GM12878 (cell line): ENCODE measurements at regions not wholly inside any gene's neighbourhood (a gene's known extent, or its start where the extent isn't known, plus 50 kb on each side); places are given as distances from the start of the nearest gene placed in this dataset.

Experiments
- ATAC-seq: fragments of 200-7000 bp; cut with Tn5 transposase; 3 replicates; pipeline ENCODE4 v1.9.1; 2020; ENCODE audit warnings: mild to moderate bottlenecking, moderate library complexity
- BruUV-seq: library from RNA; stranded (reverse); fragments of 400-500 nt; replicated peaks from 2 replicates; lab custom pipeline; 2021; lab: Mats Ljungman, UMichigan
- CTCF ChIA-PET: fragments of 300-600 bp; sonication (Branson Sonifier 250); formaldehyde crosslinking; extraction: SDS; loops from one replicate; lab custom pipeline; 2021; ENCODE audit warnings: inconsistent platforms; lab: Yijun Ruan, JAX
- POLR2A ChIA-PET: fragments of 350-600 bp; formaldehyde crosslinking; extraction: SDS; loops from one replicate; lab custom pipeline; 2021; ENCODE audit warnings: inconsistent platforms; lab: Charles Lee
- RAD21 ChIA-PET: fragments of 300-600 bp; sonication (Branson Sonifier 250); formaldehyde crosslinking; loops from one replicate; lab custom pipeline; 2023; ENCODE audit warnings: antibody characterized with exemption; ENCODE audit not compliant: unreplicated experiment; lab: Charles Lee
- SMC1A ChIA-PET: fragments of 300-600 bp; sonication (Branson Sonifier 250); formaldehyde crosslinking; loops from one replicate; lab custom pipeline; 2023; ENCODE audit not compliant: unreplicated experiment, uncharacterized antibody; lab: Charles Lee
- DNase-seq: peaks from one replicate; pipeline ENCODE4 v3.0.0-alpha.2; 2011; ENCODE audit warnings: low read depth, low spot score
- FAIRE-seq: peaks from 3 replicates; lab custom pipeline; 2011; peaks lifted over from hg19 to GRCh38; lab: Jason Lieb, UNC
- H2AFZ ChIP-seq: 2 replicates; pipeline ENCODE4 v1.6.0; 2011; ENCODE audit warnings: low read depth, low read length, control low read depth; ENCODE audit not compliant: control insufficient read depth
- H3K27ac ChIP-seq: 2 replicates; pipeline ENCODE4 v1.5.1; 2011; ENCODE audit warnings: control low read depth; ENCODE audit not compliant: control insufficient read depth, insufficient read depth
- H3K27me3 ChIP-seq, 2 experiments: replicated peaks in 1 of 2; 2 replicates each; pipeline versions ENCODE4 v1.6.0 to v1.6.1; 2011; ENCODE audit warnings: low read length in 1 of 2; ENCODE audit not compliant: control insufficient read depth in 2 of 2, insufficient read depth in 2 of 2
- H3K36me3 ChIP-seq, 2 experiments: 2 replicates each; pipeline ENCODE4 v1.5.1; 2011; ENCODE audit warnings: low read length in 1 of 2; ENCODE audit not compliant: control insufficient read depth in 2 of 2, insufficient read depth in 2 of 2
- H3K4me1 ChIP-seq: 2 replicates; pipeline ENCODE4 v1.6.1; 2011; ENCODE audit warnings: mild to moderate bottlenecking, low read length, moderate library complexity, mixed read lengths; ENCODE audit not compliant: control insufficient read depth, insufficient read depth
- H3K4me2 ChIP-seq: 2 replicates; pipeline ENCODE4 v1.6.0; 2011; ENCODE audit warnings: control low read depth; ENCODE audit not compliant: control insufficient read depth, insufficient read depth
- H3K4me3 ChIP-seq: fragments of 200-600 bp; sonication (generic); 2 replicates; pipeline ENCODE4 v1.5.1; 2016
- H3K79me2 ChIP-seq: 2 replicates; pipeline ENCODE4 v1.6.0; 2011; ENCODE audit warnings: low read length; ENCODE audit not compliant: control insufficient read depth, insufficient read depth
- H3K9ac ChIP-seq: 2 replicates; pipeline ENCODE4 v1.8.0; 2011; ENCODE audit warnings: low read length, control low read depth, mixed read lengths; ENCODE audit not compliant: control insufficient read depth, insufficient read depth
- H3K9me3 ChIP-seq: replicated peaks from 3 replicates; pipeline ENCODE4 v1.5.1; 2011; ENCODE audit warnings: mild to moderate bottlenecking, low read length; ENCODE audit not compliant: control insufficient read depth, insufficient read depth
- H4K20me1 ChIP-seq: 2 replicates; pipeline ENCODE4 v1.6.0; 2011; ENCODE audit not compliant: control insufficient read depth, insufficient read depth
- MEF2B ChIP-seq: fragments of 450-650 bp; IDR thresholded peaks from 2 replicates; pipeline ENCODE4 v1.6.1; 2018; ENCODE audit warnings: mild to moderate bottlenecking, moderate library complexity; ENCODE audit not compliant: partially characterized antibody, poor library complexity, severe bottlenecking
- MLLT1 ChIP-seq: fragments of 450-650 bp; IDR thresholded peaks from 2 replicates; pipeline ENCODE4 v1.6.1; 2016; ENCODE audit warnings: mild to moderate bottlenecking
- POLR2AphosphoS5 ChIP-seq: IDR thresholded peaks from 2 replicates; pipeline ENCODE4 v1.6.1; 2011; ENCODE audit warnings: mild to moderate bottlenecking, low read length, inconsistent platforms
- RAD51 ChIP-seq: fragments of 450-650 bp; IDR thresholded peaks from 2 replicates; pipeline ENCODE4 v1.6.1; 2016; ENCODE audit warnings: moderate library complexity, mild to moderate bottlenecking, inconsistent platforms
- RELA ChIP-seq: fragments of 450-650 bp; IDR thresholded peaks from 2 replicates; pipeline ENCODE4 v1.8.0; 2014; ENCODE audit warnings: borderline replicate concordance; ENCODE audit not compliant: partially characterized antibody
- RELB ChIP-seq: fragments of 450-650 bp; IDR thresholded peaks from 2 replicates; pipeline ENCODE4 v1.6.1; 2017; ENCODE audit warnings: low read depth, mild to moderate bottlenecking, moderate library complexity
- RFX5 ChIP-seq: IDR thresholded peaks from 2 replicates; pipeline ENCODE4 v1.6.1; 2011; ENCODE audit warnings: low read depth, low read length, improper control_type of control experiment
- RUNX3 ChIP-seq: IDR thresholded peaks from 2 replicates; pipeline ENCODE4 v1.6.1; 2012; ENCODE audit warnings: low read length, inconsistent platforms
- SMAD1 ChIP-seq: fragments of 450-650 bp; IDR thresholded peaks from 2 replicates; pipeline ENCODE4 v1.6.1; 2018; ENCODE audit warnings: mild to moderate bottlenecking, low read depth; ENCODE audit not compliant: partially characterized antibody
- SREBF2 ChIP-seq: IDR thresholded peaks from 2 replicates; pipeline ENCODE4 v1.6.1; 2012; ENCODE audit warnings: mild to moderate bottlenecking, low read length
- SUPT20H ChIP-seq: IDR thresholded peaks from 2 replicates; pipeline ENCODE4 v1.6.1; 2011; ENCODE audit warnings: low read depth, mild to moderate bottlenecking, low read length, moderate library complexity, borderline replicate concordance; ENCODE audit not compliant: control insufficient read depth
- ZNF24 ChIP-seq: fragments of 450-650 bp; IDR thresholded peaks from 2 replicates; pipeline ENCODE4 v1.6.1; 2017; ENCODE audit warnings: antibody characterized with exemption, mild to moderate bottlenecking
- WGBS: methylation state at CpG from one replicate; pipeline ENCODE4 v1.1.6; 2016; ENCODE audit warnings: low lambda C conversion rate; ENCODE audit not compliant: insufficient replicate concordance, insufficient coverage; ENCODE audit errors: missing lambda C conversion rate; 5-methylcytosine and 5-hydroxymethylcytosine counted together
- in situ Hi-C: fragments of 300-500 bp; cut with MboI; formaldehyde crosslinking; loops from 9 replicates; pipeline ENCODE4 v1.14.3; 2018; ENCODE audit warnings: mixed read lengths
- intact Hi-C: fragments of 100-400 bp; cut with micrococcal nuclease; formaldehyde crosslinking; loops from one replicate; pipeline ENCODE4 v1.14.2; 2022; ENCODE audit not compliant: unreplicated experiment

GRCh38 chr4:34572026-34572425, 1672.3 kb downstream of the ARAP2 start:
- FAIRE-seq (no peak), ATAC-seq (no peak), DNase-seq (no peak)
- H3K4me1 ChIP-seq, result no peaks in the 10 kb centered on the region
- ChIA-PET RAD21 (no interaction called here), POLR2A (no interaction called here), CTCF (no interaction called here), SMC1A (interaction anchor here (0.5 kb wide), 1 partner anchor 277 kb away, joined by 3 read pairs; no protein-coding TSS in a partner anchor)
- H3K9ac ChIP-seq, result no peak overlapping the region
- no peak overlapping the region for H3K4me3 ChIP-seq
- WGBS, result 3% methylated on average over 3 of the region's 3 CpGs
- H3K4me2 ChIP-seq, result no peak overlapping the region
- H3K79me2 ChIP-seq, result no peaks in the 10 kb centered on the region
- H3K27ac ChIP-seq, result no peak overlapping the region
- H2AFZ ChIP-seq, result no peak overlapping the region
- no peaks in the 10 kb centered on the region for H3K9me3 ChIP-seq
- no peak for TF ChIP-seq SREBF2
- TF ChIP-seq SUPT20H, result no peak
- no peak for TF ChIP-seq SMAD1
- no peak for TF ChIP-seq RUNX3
- TF ChIP-seq RELA, result no peak
- TF ChIP-seq RFX5, result no peak
- TF ChIP-seq POLR2AphosphoS5, result no peak
- TF ChIP-seq RELB, result no peak
- no peak for TF ChIP-seq ZNF24
- no peak for TF ChIP-seq MEF2B
- no peak for TF ChIP-seq MLLT1
- TF ChIP-seq RAD51, result no peak
- no peaks in the 10 kb centered on the region for H4K20me1 ChIP-seq
- intact Hi-C loops, result no loop called here
- no peaks in the 10 kb centered on the region for H3K36me3 ChIP-seq
- no TSS peak for BruUV-seq
- in situ Hi-C loops, result no loop called here
- H3K27me3 ChIP-seq, result no peaks in the 10 kb centered on the region
